Naive thymus-derived CD4-positive, alpha-beta T cell (primary cell): ENCODE measurements at regions not wholly inside any gene's neighbourhood (a gene's known extent, or its start where the extent isn't known, plus 50 kb on each side); places are given as distances from the start of the nearest gene placed in this dataset.

Experiments
- ATAC-seq: fragments of 150-1000 bp; cut with Tn5 transposase; 2 replicates; pipeline ENCODE4 v1.10.0; 2021; ENCODE audit warnings: mild to moderate bottlenecking, moderate library complexity
- CTCF ChIA-PET: fragments of 350-600 bp; sonication (Branson Sonifier 250); formaldehyde crosslinking; loops from one replicate; lab custom pipeline; 2021; ENCODE audit warnings: antibody characterized with exemption; lab: Charles Lee
- POLR2A ChIA-PET: fragments of 350-600 bp; sonication (Branson Sonifier 250); formaldehyde crosslinking; loops from one replicate; lab custom pipeline; 2021; ENCODE audit warnings: antibody characterized with exemption, inconsistent platforms; lab: Charles Lee
- DNase-seq, 9 donors: peaks; one replicate each; pipeline versions ENCODE4 v3.0.0 to v3.0.0-alpha.2; 2020 to 2022; ENCODE audit warnings: mixed read lengths in 1 of 9
- H3K27ac ChIP-seq: one replicate; pipeline ENCODE4 v1.7.0; 2013; ENCODE audit warnings: mild to moderate bottlenecking, low read depth, low read length, moderate library complexity
- H3K27me3 ChIP-seq, 2 donors: one replicate each; pipeline ENCODE4 v1.7.0; 2013; ENCODE audit warnings: low read length in 2 of 2, mild to moderate bottlenecking in 2 of 2, moderate library complexity in 2 of 2; ENCODE audit not compliant: control insufficient read depth in 2 of 2, insufficient read depth in 2 of 2
- H3K36me3 ChIP-seq, 3 experiments: 1 replicate in 2 of 3; 2 replicates in 1 of 3; pipeline ENCODE4 v1.7.0; 2013; ENCODE audit warnings: low read length in 3 of 3, mild to moderate bottlenecking in 3 of 3, moderate library complexity in 1 of 3; ENCODE audit not compliant: insufficient read depth in 3 of 3, control insufficient read depth in 2 of 3
- H3K4me1 ChIP-seq, 2 donors: one replicate each; pipeline ENCODE4 v1.7.0; 2013; ENCODE audit warnings: low read length in 2 of 2, mild to moderate bottlenecking in 2 of 2, moderate library complexity in 1 of 2; ENCODE audit not compliant: control insufficient read depth in 2 of 2, insufficient read depth in 2 of 2
- H3K4me3 ChIP-seq: 2 replicates; pipeline ENCODE4 v1.7.0; 2013; ENCODE audit warnings: mild to moderate bottlenecking, low read length
- H3K9me3 ChIP-seq, 3 experiments: 1 replicate in 2 of 3; 2 replicates in 1 of 3; pipeline ENCODE4 v1.7.0; 2013; ENCODE audit warnings: low read length in 3 of 3; ENCODE audit not compliant: control insufficient read depth in 2 of 3
- H3K27ac Mint-ChIP-seq, 9 donors: one replicate each; pipeline ENCODE4 v1.8.0; 2020 to 2022; ENCODE audit warnings: mixed read lengths in 9 of 9, mild to moderate bottlenecking in 8 of 9, moderate library complexity in 5 of 9, inconsistent platforms in 2 of 9
- H3K27me3 Mint-ChIP-seq, 5 donors: one replicate each; pipeline ENCODE4 v1.8.0; 2021 to 2022; ENCODE audit warnings: mixed read lengths in 5 of 5, mild to moderate bottlenecking in 1 of 5
- H3K36me3 Mint-ChIP-seq, 5 donors: one replicate each; pipeline ENCODE4 v1.8.0; 2020 to 2022; ENCODE audit warnings: mixed read lengths in 5 of 5, mild to moderate bottlenecking in 3 of 5, inconsistent platforms in 1 of 5
- H3K4me1 Mint-ChIP-seq, 7 donors: one replicate each; pipeline ENCODE4 v1.8.0; 2020 to 2022; ENCODE audit warnings: mixed read lengths in 7 of 7, mild to moderate bottlenecking in 3 of 7, inconsistent platforms in 1 of 7
- H3K4me3 Mint-ChIP-seq, 10 donors: one replicate each; pipeline ENCODE4 v1.8.0; 2020 to 2022; ENCODE audit warnings: mild to moderate bottlenecking in 10 of 10, mixed read lengths in 10 of 10, moderate library complexity in 6 of 10, inconsistent platforms in 2 of 10
- H3K9me3 Mint-ChIP-seq, 11 donors: one replicate each; pipeline ENCODE4 v1.8.0; 2020 to 2022; ENCODE audit warnings: mixed read lengths in 11 of 11, mild to moderate bottlenecking in 4 of 11, inconsistent platforms in 1 of 11, moderate library complexity in 1 of 11
- intact Hi-C, 2 donors: fragments of 100-400 bp; cut with micrococcal nuclease; formaldehyde crosslinking; loops; one replicate each; pipeline ENCODE4 v1.15.1; 2023

- Histone ChIP-seq H3K4me1 (no peaks in the 10 kb centered on the region), H3K27me3 (no peaks in the 10 kb centered on the region), H3K4me3 (no peak overlapping the region), H3K9me3 (no peaks in the 10 kb centered on the region), H3K27ac (no peak overlapping the region), H3K36me3 (no peaks in the 10 kb centered on the region)
- intact Hi-C loops: no loop called here
- ChIA-PET CTCF (no interaction called here), POLR2A (no interaction called here)
- H3K4me3 Mint-ChIP-seq: no peak overlapping the region
- no peaks in the 10 kb centered on the region for H3K36me3 Mint-ChIP-seq
- DNase-seq: no peak
- ATAC-seq: no peak
- H3K27me3 Mint-ChIP-seq: no peaks in the 10 kb centered on the region
- no peak overlapping the region for H3K27ac Mint-ChIP-seq
- peaks cover 0 to 13% (median 6%) of the 10 kb centered on the region in 11 donors for H3K9me3 Mint-ChIP-seq
- no peaks in the 10 kb centered on the region for H3K4me1 Mint-ChIP-seq
Measured at GRCh38 chr18:41532344-41533086, 422.5 kb upstream of the PIK3C3 start.

- Mint-ChIP-seq H3K4me1 (no peaks in the 10 kb centered on the region), H3K4me3 (no peak overlapping the region), H3K27me3 (no peaks in the 10 kb centered on the region), H3K36me3 (no peaks in the 10 kb centered on the region), H3K27ac (no peak overlapping the region), H3K9me3 (peaks cover 0 to 22% (median 6%) of the 10 kb centered on the region in 11 donors)
- no peak for DNase-seq
- ATAC-seq: no peak
- intact Hi-C loops: no loop called here
- Histone ChIP-seq H3K4me3 (no peak overlapping the region), H3K27me3 (no peaks in the 10 kb centered on the region), H3K27ac (no peak overlapping the region), H3K9me3 (no peaks in the 10 kb centered on the region), H3K4me1 (no peaks in the 10 kb centered on the region), H3K36me3 (no peaks in the 10 kb centered on the region)
- ChIA-PET POLR2A (no interaction called here), CTCF (no interaction called here)
Measured at GRCh38 chr18:41530970-41531369, 424.1 kb upstream of the PIK3C3 start.

DNA sequence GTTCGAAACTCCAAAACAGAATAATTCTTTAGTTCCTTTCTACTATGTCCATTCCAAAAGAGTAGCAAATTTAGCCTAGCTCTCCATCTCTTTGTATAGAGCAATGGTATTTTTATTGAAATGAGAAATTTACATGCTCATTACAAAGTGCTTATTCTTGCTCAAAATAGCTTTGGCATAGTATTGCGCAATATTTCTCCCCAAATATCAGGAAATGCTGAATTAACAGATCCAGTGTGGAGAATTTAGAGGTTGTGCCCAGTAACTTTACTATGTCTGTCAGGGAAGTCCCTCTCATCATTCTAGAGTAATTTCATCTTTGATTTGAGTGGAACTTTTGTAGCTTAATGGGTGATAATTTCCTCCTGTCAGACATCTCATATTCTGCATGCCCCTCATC, 425.9 kb upstream of the PIK3C3 start:
- H3K9me3 Mint-ChIP-seq: peaks cover 0 to 22% (median 6%) of the 10 kb centered on the region in 11 donors
- Histone ChIP-seq H3K27me3 (no peaks in the 10 kb centered on the region), H3K27ac (no peak overlapping the region), H3K9me3 (no peaks in the 10 kb centered on the region), H3K4me3 (no peak overlapping the region), H3K36me3 (no peaks in the 10 kb centered on the region), H3K4me1 (no peaks in the 10 kb centered on the region)
- no peaks in the 10 kb centered on the region for H3K27me3 Mint-ChIP-seq
- no peaks in the 10 kb centered on the region for H3K4me1 Mint-ChIP-seq
- no peaks in the 10 kb centered on the region for H3K36me3 Mint-ChIP-seq
- H3K27ac Mint-ChIP-seq: no peak overlapping the region
- DNase-seq (no peak), ATAC-seq (no peak)
- POLR2A ChIA-PET: no interaction called here
- intact Hi-C loops: no loop called here
- H3K4me3 Mint-ChIP-seq: no peak overlapping the region
- CTCF ChIA-PET: no interaction called here

DNA sequence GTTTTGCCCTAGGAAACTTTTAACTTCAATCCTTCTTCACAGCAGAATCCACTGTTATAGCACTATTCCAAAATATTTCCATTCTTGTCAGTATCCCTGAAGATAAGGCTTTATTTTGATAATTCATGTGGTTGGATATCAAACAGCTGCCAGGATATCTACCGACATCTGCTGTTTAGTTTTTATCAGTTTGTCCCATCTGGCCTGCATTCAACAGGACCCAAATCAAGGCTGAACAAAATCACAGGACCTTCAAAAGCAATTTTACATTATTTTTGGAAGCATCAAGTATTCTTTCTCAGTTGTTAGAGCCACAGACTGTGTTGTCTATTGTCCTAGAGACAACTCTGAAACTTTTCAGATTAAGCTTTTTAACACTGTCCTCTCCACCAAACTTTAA, 429.0 kb upstream of the PIK3C3 start:
- Mint-ChIP-seq H3K27me3 (no peaks in the 10 kb centered on the region), H3K27ac (no peak overlapping the region), H3K9me3 (peaks cover 0 to 22% (median 5%) of the 10 kb centered on the region in 11 donors), H3K4me1 (no peaks in the 10 kb centered on the region), H3K36me3 (no peaks in the 10 kb centered on the region), H3K4me3 (no peak overlapping the region)
- Histone ChIP-seq H3K27me3 (no peaks in the 10 kb centered on the region), H3K27ac (no peak overlapping the region), H3K9me3 (no peaks in the 10 kb centered on the region), H3K4me3 (no peak overlapping the region), H3K36me3 (no peaks in the 10 kb centered on the region), H3K4me1 (no peaks in the 10 kb centered on the region)
- ATAC-seq (no peak), DNase-seq (no peak)
- ChIA-PET POLR2A (no interaction called here), CTCF (no interaction called here)
- intact Hi-C loops: no loop called here

DNA sequence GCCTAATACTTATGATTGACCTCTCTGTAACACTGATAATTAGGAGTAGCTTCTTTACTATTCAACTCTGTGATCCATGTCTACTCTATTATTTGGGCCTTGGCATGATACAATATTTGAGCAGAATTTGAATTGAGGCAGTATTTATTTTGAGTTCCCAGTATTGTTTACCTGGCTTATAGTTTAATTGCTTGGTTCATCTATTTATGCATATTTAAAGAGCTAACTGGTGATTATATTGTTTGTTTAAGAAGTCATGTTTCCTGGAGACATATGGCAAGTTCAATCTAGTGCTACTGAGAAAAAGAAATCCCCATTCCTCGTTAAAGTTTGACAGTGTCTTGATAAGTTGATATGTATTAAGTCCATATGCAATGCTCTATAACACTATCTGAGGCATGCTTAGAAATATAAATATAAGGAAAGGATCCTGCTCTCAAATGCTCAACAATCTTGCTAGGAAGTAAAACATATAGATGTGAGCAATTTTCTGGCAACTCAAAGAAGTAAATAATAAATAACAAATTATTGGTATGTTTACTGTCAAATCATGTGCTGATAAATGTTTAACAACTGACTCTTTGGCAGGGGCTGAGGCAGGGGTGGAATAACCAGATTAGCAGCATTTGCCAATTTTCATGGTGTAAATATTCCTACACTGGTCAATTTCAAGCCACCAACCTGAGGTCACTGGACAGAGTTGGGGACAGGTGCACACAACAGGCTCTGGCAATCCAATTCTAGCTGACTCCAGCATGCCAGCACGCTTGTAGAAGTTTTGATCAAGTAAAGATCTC, 430.2 kb upstream of the PIK3C3 start:
- POLR2A ChIA-PET: no interaction called here
- CTCF ChIA-PET: no interaction called here

GRCh38 chr18:41517142-41517541, 437.9 kb upstream of the PIK3C3 start:
- DNase-seq: no peak
- POLR2A ChIA-PET: no interaction called here
- Mint-ChIP-seq H3K4me3 (no peak overlapping the region), H3K27ac (no peak overlapping the region), H3K4me1 (no peaks in the 10 kb centered on the region), H3K27me3 (no peaks in the 10 kb centered on the region), H3K36me3 (no peaks in the 10 kb centered on the region), H3K9me3 (peaks cover 0 to 15% (median 2%) of the 10 kb centered on the region in 11 donors)
- Histone ChIP-seq H3K4me3 (no peak overlapping the region), H3K27ac (no peak overlapping the region), H3K27me3 (no peaks in the 10 kb centered on the region), H3K4me1 (no peaks in the 10 kb centered on the region), H3K9me3 (no peaks in the 10 kb centered on the region), H3K36me3 (no peaks in the 10 kb centered on the region)
- no peak for ATAC-seq
- intact Hi-C loops: loop anchor here in 1 of 2 donors (10.0 kb wide), 1 partner anchor 52 kb away; no protein-coding TSS in a partner anchor
- CTCF ChIA-PET: no interaction called here

More for the DNA sequence above, 430.2 kb upstream of the PIK3C3 start:
- H3K4me1 ChIP-seq: no peaks in the 10 kb centered on the region
- H3K4me1 Mint-ChIP-seq: no peaks in the 10 kb centered on the region
- no peak overlapping the region for H3K27ac Mint-ChIP-seq
- no peak overlapping the region for H3K4me3 Mint-ChIP-seq
- DNase-seq (no peak), ATAC-seq (no peak)
- H3K9me3 Mint-ChIP-seq: peaks cover 0 to 16% (median 5%) of the 10 kb centered on the region in 11 donors
- no peaks in the 10 kb centered on the region for H3K27me3 ChIP-seq
- H3K27me3 Mint-ChIP-seq: no peaks in the 10 kb centered on the region
- intact Hi-C loops: no loop called here
- no peak overlapping the region for H3K27ac ChIP-seq
- no peaks in the 10 kb centered on the region for H3K9me3 ChIP-seq
- no peaks in the 10 kb centered on the region for H3K36me3 ChIP-seq
- H3K36me3 Mint-ChIP-seq: no peaks in the 10 kb centered on the region
- H3K4me3 ChIP-seq: no peak overlapping the region
